NCI-H345 (cell line): ENCODE measurements at regions not wholly inside any gene's neighbourhood (a gene's known extent, or its start where the extent isn't known, plus 50 kb on each side); places are given as distances from the start of the nearest gene placed in this dataset.
"Not testable (repeated sequence)": the region's sequence is repeated elsewhere in the genome, so short reads cannot be mapped to it uniquely, and the experiment has no call there.

Experiments
- DNase-seq: peaks from one replicate; lab custom pipeline; 2025; lab: John Stamatoyannopoulos, UW

- DNase-seq: no peak
Observed at GRCh38 chr3:82761858-82762257, 1000.4 kb upstream of the GBE1 start.

GRCh38 chr3:82745544-82745943 lies 984.1 kb upstream of the GBE1 start:
- no peak for DNase-seq

- no peak for DNase-seq
Observed at GRCh38 chr3:82743196-82743595, 981.8 kb upstream of the GBE1 start.

GRCh38 chr3:82741346-82741745 lies 979.9 kb upstream of the GBE1 start:
- DNase-seq: no peak

- no peak for DNase-seq
Observed at GRCh38 chr3:82739390-82739789, 977.9 kb upstream of the GBE1 start.

GRCh38 chr3:82736696-82737277 lies 975.3 kb upstream of the GBE1 start:
- no peak for DNase-seq

- DNase-seq: no peak
Observed at GRCh38 chr3:82715091-82715856, 953.8 kb upstream of the GBE1 start.

- no peak for DNase-seq
Observed at GRCh38 chr3:82707035-82707434, 945.6 kb upstream of the GBE1 start.

GRCh38 chr3:82685761-82686160 lies 924.3 kb upstream of the GBE1 start:
- no peak for DNase-seq

- no peak for DNase-seq
Observed at GRCh38 chr3:82676356-82677026, 915.0 kb upstream of the GBE1 start.

- DNase-seq: no peak
Observed at GRCh38 chr3:82672966-82673365, 911.5 kb upstream of the GBE1 start.

- DNase-seq: no peak
Observed at GRCh38 chr3:82671466-82671865, 910.0 kb upstream of the GBE1 start.

GRCh38 chr3:82654708-82655107 lies 893.3 kb upstream of the GBE1 start:
- DNase-seq: peak; percentile 79

- no peak for DNase-seq
Observed at GRCh38 chr3:82643948-82644347, 882.5 kb upstream of the GBE1 start.

- DNase-seq: no peak
Observed at GRCh38 chr3:82641701-82642100, 880.3 kb upstream of the GBE1 start.

- DNase-seq: no peak
Observed at GRCh38 chr3:82640254-82640653, 878.8 kb upstream of the GBE1 start.

GRCh38 chr3:82637574-82637973 lies 876.1 kb upstream of the GBE1 start:
- DNase-seq: no peak

GRCh38 chr3:82636177-82636576 lies 874.7 kb upstream of the GBE1 start:
- no peak for DNase-seq

- no peak for DNase-seq
Observed at GRCh38 chr3:82633319-82633718, 871.9 kb upstream of the GBE1 start.

GRCh38 chr3:82629937-82630336 lies 868.5 kb upstream of the GBE1 start:
- DNase-seq: no peak

- DNase-seq: no peak
Observed at GRCh38 chr3:82628385-82629014, 867.1 kb upstream of the GBE1 start.

- DNase-seq: no peak
Observed at GRCh38 chr3:82627733-82628132, 866.3 kb upstream of the GBE1 start.

GRCh38 chr3:82620744-82621143 lies 859.3 kb upstream of the GBE1 start:
- DNase-seq: not testable (repeated sequence)
